Activated CD8-positive, alpha-beta T cell treated with anti-CD3 and anti-CD28 coated beads for 36 hours (primary cell): ENCODE measurements at regions not wholly inside any gene's neighbourhood (a gene's known extent, or its start where the extent isn't known, plus 50 kb on each side); places are given as distances from the start of the nearest gene placed in this dataset.

Source experiments
- ATAC-seq: fragments of 200-7000 bp; cut with Tn5 transposase; one replicate; pipeline ENCODE4 v1.10.0; 2021; ENCODE audit warnings: mild to moderate bottlenecking, moderate library complexity
- CTCF ChIA-PET: fragments of 350-600 bp; sonication (Branson Sonifier 250); formaldehyde crosslinking; loops from one replicate; lab custom pipeline; 2021; ENCODE audit warnings: antibody characterized with exemption; lab: Charles Lee
- POLR2A ChIA-PET: fragments of 350-600 bp; sonication (Branson Sonifier 250); formaldehyde crosslinking; loops from one replicate; lab custom pipeline; 2021; ENCODE audit warnings: antibody characterized with exemption; lab: Charles Lee
- DNase-seq: peaks from one replicate; pipeline ENCODE4 v3.0.0-alpha.2; 2020
- H3K27ac Mint-ChIP-seq: one replicate; pipeline ENCODE4 v1.8.0; 2021; ENCODE audit warnings: mild to moderate bottlenecking, mixed read lengths
- H3K27me3 Mint-ChIP-seq: one replicate; pipeline ENCODE4 v1.8.0; 2021; ENCODE audit warnings: mixed read lengths
- H3K36me3 Mint-ChIP-seq: one replicate; pipeline ENCODE4 v1.8.0; 2021; ENCODE audit warnings: low read depth, mixed read lengths
- H3K4me1 Mint-ChIP-seq: one replicate; pipeline ENCODE4 v1.8.0; 2021; ENCODE audit warnings: low read depth, mixed read lengths
- H3K4me3 Mint-ChIP-seq: one replicate; pipeline ENCODE4 v1.8.0; 2021; ENCODE audit warnings: mild to moderate bottlenecking, moderate library complexity, mixed read lengths
- H3K9me3 Mint-ChIP-seq: one replicate; pipeline ENCODE4 v1.8.0; 2021; ENCODE audit warnings: mixed read lengths
- intact Hi-C: fragments of 100-400 bp; cut with micrococcal nuclease; formaldehyde crosslinking; loops from one replicate; pipeline ENCODE4 v1.10.0; 2022
- TF ChIP-seq, protein P1 (sequence below): fragments of 200-600 bp; IDR thresholded peaks from one replicate; pipeline ENCODE4 v1.8.0; 2022; ENCODE audit warnings: antibody characterized with exemption, mild to moderate bottlenecking

DNA sequence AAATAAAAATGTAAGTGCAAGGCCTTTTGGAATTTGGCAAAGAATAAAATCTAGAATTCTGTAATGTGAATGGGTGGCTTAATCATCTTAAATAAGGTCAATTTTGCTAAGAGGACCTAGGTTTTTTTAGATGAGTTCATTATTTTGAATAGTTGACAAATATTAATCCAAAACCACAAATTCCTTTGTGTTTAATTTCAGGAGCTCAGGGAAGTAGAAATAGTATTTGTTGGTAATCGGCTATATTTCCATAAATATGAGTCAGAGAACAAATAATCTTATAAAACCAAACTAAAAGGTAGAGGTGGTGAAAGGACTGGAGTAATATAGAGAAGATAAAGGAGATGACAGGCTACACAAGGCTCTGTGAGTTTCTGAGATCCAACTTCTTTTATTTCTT is 190.4 kb upstream of the TLL1 start:
- no peaks in the 10 kb centered on the region for H3K27me3 Mint-ChIP-seq
- no peak overlapping the region for H3K27ac Mint-ChIP-seq
- POLR2A ChIA-PET, result no interaction called here
- H3K4me3 Mint-ChIP-seq, result no peak overlapping the region
- no peaks in the 10 kb centered on the region for H3K4me1 Mint-ChIP-seq
- CTCF ChIA-PET, result no interaction called here
- no peak for ATAC-seq
- no peak for DNase-seq
- TF ChIP-seq, protein P1, sequence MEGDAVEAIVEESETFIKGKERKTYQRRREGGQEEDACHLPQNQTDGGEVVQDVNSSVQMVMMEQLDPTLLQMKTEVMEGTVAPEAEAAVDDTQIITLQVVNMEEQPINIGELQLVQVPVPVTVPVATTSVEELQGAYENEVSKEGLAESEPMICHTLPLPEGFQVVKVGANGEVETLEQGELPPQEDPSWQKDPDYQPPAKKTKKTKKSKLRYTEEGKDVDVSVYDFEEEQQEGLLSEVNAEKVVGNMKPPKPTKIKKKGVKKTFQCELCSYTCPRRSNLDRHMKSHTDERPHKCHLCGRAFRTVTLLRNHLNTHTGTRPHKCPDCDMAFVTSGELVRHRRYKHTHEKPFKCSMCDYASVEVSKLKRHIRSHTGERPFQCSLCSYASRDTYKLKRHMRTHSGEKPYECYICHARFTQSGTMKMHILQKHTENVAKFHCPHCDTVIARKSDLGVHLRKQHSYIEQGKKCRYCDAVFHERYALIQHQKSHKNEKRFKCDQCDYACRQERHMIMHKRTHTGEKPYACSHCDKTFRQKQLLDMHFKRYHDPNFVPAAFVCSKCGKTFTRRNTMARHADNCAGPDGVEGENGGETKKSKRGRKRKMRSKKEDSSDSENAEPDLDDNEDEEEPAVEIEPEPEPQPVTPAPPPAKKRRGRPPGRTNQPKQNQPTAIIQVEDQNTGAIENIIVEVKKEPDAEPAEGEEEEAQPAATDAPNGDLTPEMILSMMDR, result no peak
- intact Hi-C loops, result no loop called here
- H3K9me3 Mint-ChIP-seq, result no peaks in the 10 kb centered on the region
- H3K36me3 Mint-ChIP-seq, result no peaks in the 10 kb centered on the region

DNA sequence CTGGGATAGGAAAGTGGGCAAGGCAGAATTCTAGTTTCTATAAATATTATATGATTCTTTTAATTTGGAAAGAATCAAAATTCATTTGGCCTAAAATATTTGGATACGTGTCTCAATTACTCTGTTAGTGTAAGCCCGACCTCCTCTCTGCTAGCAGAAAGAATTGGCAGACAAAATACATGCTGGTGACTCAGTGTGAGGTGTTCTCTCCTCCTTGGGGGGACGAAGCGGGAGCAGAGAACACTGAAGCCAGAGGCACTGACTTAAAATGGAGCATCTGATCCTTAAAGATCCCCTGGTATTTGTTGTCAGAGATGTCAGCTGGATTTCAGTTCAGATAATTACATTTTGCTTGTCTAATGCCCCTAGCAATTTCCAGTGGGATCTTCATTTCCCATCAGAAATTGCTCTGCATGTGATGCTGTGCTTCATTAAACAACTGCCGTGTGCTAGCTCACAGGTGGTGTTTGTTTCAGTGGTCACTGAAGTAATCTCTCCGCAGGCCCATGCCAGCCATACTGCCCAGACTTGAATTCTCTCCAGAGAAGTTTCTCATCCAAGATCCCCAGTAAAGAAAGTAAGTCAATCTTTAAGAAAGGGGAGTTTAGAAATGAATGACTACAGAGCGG is 188.7 kb upstream of the TLL1 start:
- Mint-ChIP-seq H3K9me3 (no peaks in the 10 kb centered on the region), H3K4me3 (no peak overlapping the region), H3K27ac (no peak overlapping the region), H3K27me3 (no peaks in the 10 kb centered on the region), H3K36me3 (no peaks in the 10 kb centered on the region), H3K4me1 (no peaks in the 10 kb centered on the region)
- ChIA-PET POLR2A (no interaction called here), CTCF (interaction anchor here (1.0 kb wide), 1 partner anchor 38 kb away, joined by 3 read pairs; no protein-coding TSS in a partner anchor)
- ATAC-seq (no peak), DNase-seq (no peak)
- intact Hi-C loops, result no loop called here
- TF ChIP-seq, protein P1, result no peak

DNA sequence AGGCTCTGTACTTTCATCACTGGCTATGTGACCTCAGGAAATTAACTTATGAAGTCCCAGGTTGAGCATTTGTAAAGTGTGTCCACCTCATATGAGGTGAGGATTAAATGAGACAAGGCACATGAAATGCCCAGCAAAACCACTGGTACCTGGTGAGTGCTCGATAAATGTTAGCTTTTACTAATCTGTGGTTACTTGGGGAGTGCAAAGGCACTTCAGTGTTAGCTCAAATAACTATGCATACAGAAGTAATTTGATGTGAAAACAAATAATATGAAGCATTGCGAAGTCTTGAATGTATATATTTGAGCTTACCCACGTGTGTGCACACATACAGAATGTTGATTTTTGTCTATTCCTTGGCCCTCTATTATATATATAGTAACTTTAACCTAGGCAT is 186.3 kb upstream of the TLL1 start:
- POLR2A ChIA-PET, result no interaction called here
- H3K27ac Mint-ChIP-seq, result no peak overlapping the region
- DNase-seq (no peak), ATAC-seq (no peak)
- no peaks in the 10 kb centered on the region for H3K4me1 Mint-ChIP-seq
- intact Hi-C loops, result no loop called here
- CTCF ChIA-PET, result no interaction called here
- TF ChIP-seq, protein P1, result no peak
- no peak overlapping the region for H3K4me3 Mint-ChIP-seq
- no peaks in the 10 kb centered on the region for H3K27me3 Mint-ChIP-seq
- no peaks in the 10 kb centered on the region for H3K36me3 Mint-ChIP-seq
- no peaks in the 10 kb centered on the region for H3K9me3 Mint-ChIP-seq

GRCh38 chr4:165689159-165689558 is 183.9 kb upstream of the TLL1 start:
- H3K27me3 Mint-ChIP-seq, result no peaks in the 10 kb centered on the region
- no peak overlapping the region for H3K27ac Mint-ChIP-seq
- no peaks in the 10 kb centered on the region for H3K36me3 Mint-ChIP-seq
- CTCF ChIA-PET, result no interaction called here
- no peaks in the 10 kb centered on the region for H3K9me3 Mint-ChIP-seq
- DNase-seq, result no peak
- no peaks in the 10 kb centered on the region for H3K4me1 Mint-ChIP-seq
- TF ChIP-seq, protein P1, result no peak
- no peak for ATAC-seq
- no peak overlapping the region for H3K4me3 Mint-ChIP-seq
- POLR2A ChIA-PET, result no interaction called here
- intact Hi-C loops, result no loop called here

DNA sequence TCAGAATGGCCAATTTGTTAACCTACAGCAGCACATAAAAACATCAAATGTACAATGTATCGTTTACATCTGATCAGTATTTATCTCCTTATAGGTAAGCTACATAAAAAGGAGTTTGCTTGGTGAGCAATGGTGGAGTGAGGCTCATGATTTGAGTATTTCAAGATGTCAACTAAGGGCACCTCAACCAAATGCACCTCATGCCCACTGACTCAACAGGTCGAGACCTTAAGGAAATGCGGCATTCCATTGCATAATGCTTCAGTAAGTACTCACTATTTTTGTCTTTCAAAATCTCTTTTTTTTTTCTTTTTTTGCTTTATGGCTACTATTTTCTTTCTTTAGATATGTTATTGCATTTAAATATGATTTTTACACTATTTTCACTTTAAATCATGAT is 181.0 kb upstream of the TLL1 start:
- ATAC-seq (no peak), DNase-seq (no peak)
- TF ChIP-seq, protein P1, result no peak
- ChIA-PET CTCF (no interaction called here), POLR2A (no interaction called here)
- Mint-ChIP-seq H3K36me3 (no peaks in the 10 kb centered on the region), H3K27ac (no peak overlapping the region), H3K4me1 (no peaks in the 10 kb centered on the region), H3K9me3 (no peaks in the 10 kb centered on the region), H3K4me3 (no peak overlapping the region), H3K27me3 (no peaks in the 10 kb centered on the region)
- intact Hi-C loops, result no loop called here
